PC-9 (cell line): ENCODE measurements at regions not wholly inside any gene's neighbourhood (a gene's known extent, or its start where the extent isn't known, plus 50 kb on each side); places are given as distances from the start of the nearest gene placed in this dataset.

Experiments used
- BruUV-seq: library from RNA; stranded (reverse); fragments of 400-500 nt; replicated peaks from 2 replicates; lab custom pipeline; 2021; lab: Mats Ljungman, UMichigan
- CTCF ChIA-PET: fragments of 300-600 bp; sonication (Branson Sonifier 250); formaldehyde crosslinking; loops from one replicate; lab custom pipeline; 2022; ENCODE audit warnings: antibody characterized with exemption; lab: Charles Lee
- POLR2A ChIA-PET: fragments of 300-600 bp; sonication (Branson Sonifier 250); formaldehyde crosslinking; loops from one replicate; lab custom pipeline; 2022; ENCODE audit warnings: antibody characterized with exemption; ENCODE audit not compliant: unreplicated experiment; lab: Charles Lee
- DNase-seq, 2 experiments: peaks; one replicate each; pipeline versions ENCODE4 v3.0.0 to v3.0.0-alpha.2; 2015 to 2022; ENCODE audit warnings: mixed read lengths in 1 of 2
- H2AFZ ChIP-seq: fragments of 200-600 bp; sonication (generic); 2 replicates; pipeline ENCODE4 v1.8.1; 2017; ENCODE audit warnings: antibody characterized with exemption
- H3F3A ChIP-seq: fragments of 200-600 bp; sonication (generic); 2 replicates; pipeline ENCODE4 v1.8.1; 2017; ENCODE audit warnings: antibody characterized with exemption, mild to moderate bottlenecking, low read depth; ENCODE audit not compliant: insufficient read depth
- H3K27ac ChIP-seq: fragments of 200-600 bp; sonication (generic); 2 replicates; pipeline ENCODE4 v1.6.1; 2016; ENCODE audit warnings: mixed run types
- H3K27me3 ChIP-seq: fragments of 200-600 bp; sonication (generic); 2 replicates; pipeline ENCODE4 v1.6.1; 2016; ENCODE audit warnings: low read depth, mixed run types; ENCODE audit not compliant: insufficient read depth
- H3K36me3 ChIP-seq: fragments of 200-600 bp; sonication (generic); 2 replicates; pipeline ENCODE4 v1.6.1; 2016; ENCODE audit warnings: low read depth, mixed run types
- H3K4me1 ChIP-seq: fragments of 200-600 bp; sonication (generic); replicated peaks from 2 replicates; pipeline ENCODE4 v1.6.1; 2016; ENCODE audit warnings: mixed run types; ENCODE audit not compliant: insufficient read depth
- H3K4me2 ChIP-seq: fragments of 200-600 bp; sonication (generic); 2 replicates; pipeline ENCODE4 v1.6.1; 2017; ENCODE audit warnings: mixed run types
- H3K4me3 ChIP-seq: fragments of 200-600 bp; sonication (generic); 2 replicates; pipeline ENCODE4 v1.6.1; 2016; ENCODE audit warnings: mixed run types
- H3K79me2 ChIP-seq: fragments of 200-600 bp; sonication (generic); 2 replicates; pipeline ENCODE4 v1.6.1; 2017; ENCODE audit warnings: low read depth, mixed run types
- H3K9me2 ChIP-seq: fragments of 200-600 bp; sonication (generic); 2 replicates; pipeline ENCODE4 v1.8.1; 2017; ENCODE audit warnings: mild to moderate bottlenecking; ENCODE audit not compliant: insufficient read depth
- H3K9me3 ChIP-seq: fragments of 200-600 bp; sonication (generic); 2 replicates; pipeline ENCODE4 v1.8.1; 2016; ENCODE audit warnings: low read depth; ENCODE audit not compliant: insufficient read depth
- H4K20me1 ChIP-seq: fragments of 200-600 bp; sonication (generic); 2 replicates; pipeline ENCODE4 v1.8.1; 2017; ENCODE audit not compliant: insufficient read depth
- EZH2 ChIP-seq: fragments of 200-600 bp; sonication (generic); IDR thresholded peaks from 2 replicates; pipeline ENCODE4 v1.8.0; 2017; ENCODE audit warnings: antibody characterized with exemption, low read depth
- intact Hi-C: fragments of 100-400 bp; cut with micrococcal nuclease; formaldehyde crosslinking; loops from one replicate; pipeline ENCODE4 v1.10.0; 2022; ENCODE audit not compliant: unreplicated experiment
- TF ChIP-seq, protein P1 (sequence below): fragments of 200-600 bp; sonication (generic); conservative IDR thresholded peaks from 2 replicates; pipeline ENCODE4 v1.6.1; 2017; ENCODE audit warnings: mixed run types, antibody characterized with exemption, mild to moderate bottlenecking, moderate library complexity

DNA sequence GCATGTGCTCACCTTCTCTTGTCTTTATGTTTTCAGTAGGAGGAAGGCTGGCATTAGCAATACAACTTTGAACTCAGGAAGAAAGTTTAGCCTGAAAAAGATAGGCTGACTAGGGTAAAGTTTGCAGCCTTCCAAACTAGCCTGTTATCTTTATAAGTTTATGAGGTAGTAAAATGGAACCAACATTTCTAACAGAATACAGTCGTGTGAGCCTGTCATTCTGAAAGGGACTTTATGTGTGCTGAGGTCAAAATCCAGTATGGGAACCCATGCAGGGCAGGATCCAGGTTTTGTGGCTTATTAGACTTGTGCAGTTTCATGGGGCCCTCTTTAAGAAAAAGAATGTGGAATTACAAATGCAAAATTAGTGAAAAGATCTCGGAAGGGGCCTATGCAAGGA, 201.0 kb upstream of the PRPS1L1 start:
- Histone ChIP-seq H3K27me3 (no peaks in the 10 kb centered on the region), H3K36me3 (no peaks in the 10 kb centered on the region), H3K4me2 (no peak overlapping the region), H3K4me3 (no peak overlapping the region), H3K9me3 (no peaks in the 10 kb centered on the region), H3K79me2 (no peaks in the 10 kb centered on the region), H4K20me1 (no peaks in the 10 kb centered on the region), H3K4me1 (no peaks in the 10 kb centered on the region), H3F3A (no peaks in the 10 kb centered on the region), H2AFZ (no peak overlapping the region), H3K27ac (no peak overlapping the region), H3K9me2 (no peaks in the 10 kb centered on the region)
- no peak for TF ChIP-seq EZH2
- DNase-seq: no peak
- intact Hi-C loops: no loop called here
- no TSS peak for BruUV-seq
- CTCF ChIA-PET: no interaction called here
- POLR2A ChIA-PET: no interaction called here

GRCh38 chr7:18230271-18230670, 202.6 kb upstream of the PRPS1L1 start:
- intact Hi-C loops: no loop called here
- BruUV-seq: no TSS peak
- H2AFZ ChIP-seq: no peak overlapping the region
- TF ChIP-seq, protein P1, sequence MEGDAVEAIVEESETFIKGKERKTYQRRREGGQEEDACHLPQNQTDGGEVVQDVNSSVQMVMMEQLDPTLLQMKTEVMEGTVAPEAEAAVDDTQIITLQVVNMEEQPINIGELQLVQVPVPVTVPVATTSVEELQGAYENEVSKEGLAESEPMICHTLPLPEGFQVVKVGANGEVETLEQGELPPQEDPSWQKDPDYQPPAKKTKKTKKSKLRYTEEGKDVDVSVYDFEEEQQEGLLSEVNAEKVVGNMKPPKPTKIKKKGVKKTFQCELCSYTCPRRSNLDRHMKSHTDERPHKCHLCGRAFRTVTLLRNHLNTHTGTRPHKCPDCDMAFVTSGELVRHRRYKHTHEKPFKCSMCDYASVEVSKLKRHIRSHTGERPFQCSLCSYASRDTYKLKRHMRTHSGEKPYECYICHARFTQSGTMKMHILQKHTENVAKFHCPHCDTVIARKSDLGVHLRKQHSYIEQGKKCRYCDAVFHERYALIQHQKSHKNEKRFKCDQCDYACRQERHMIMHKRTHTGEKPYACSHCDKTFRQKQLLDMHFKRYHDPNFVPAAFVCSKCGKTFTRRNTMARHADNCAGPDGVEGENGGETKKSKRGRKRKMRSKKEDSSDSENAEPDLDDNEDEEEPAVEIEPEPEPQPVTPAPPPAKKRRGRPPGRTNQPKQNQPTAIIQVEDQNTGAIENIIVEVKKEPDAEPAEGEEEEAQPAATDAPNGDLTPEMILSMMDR: no peak
- no peak for TF ChIP-seq EZH2
- H3K4me1 ChIP-seq: no peaks in the 10 kb centered on the region
- DNase-seq: no peak
- ChIA-PET POLR2A (no interaction called here), CTCF (no interaction called here)
- no peaks in the 10 kb centered on the region for H3K9me3 ChIP-seq
- no peak overlapping the region for H3K4me3 ChIP-seq
- no peak overlapping the region for H3K27ac ChIP-seq
- no peaks in the 10 kb centered on the region for H3K27me3 ChIP-seq
- H4K20me1 ChIP-seq: no peaks in the 10 kb centered on the region
- no peak overlapping the region for H3K4me2 ChIP-seq
- no peaks in the 10 kb centered on the region for H3F3A ChIP-seq
- no peaks in the 10 kb centered on the region for H3K9me2 ChIP-seq
- no peaks in the 10 kb centered on the region for H3K36me3 ChIP-seq
- no peaks in the 10 kb centered on the region for H3K79me2 ChIP-seq

DNA sequence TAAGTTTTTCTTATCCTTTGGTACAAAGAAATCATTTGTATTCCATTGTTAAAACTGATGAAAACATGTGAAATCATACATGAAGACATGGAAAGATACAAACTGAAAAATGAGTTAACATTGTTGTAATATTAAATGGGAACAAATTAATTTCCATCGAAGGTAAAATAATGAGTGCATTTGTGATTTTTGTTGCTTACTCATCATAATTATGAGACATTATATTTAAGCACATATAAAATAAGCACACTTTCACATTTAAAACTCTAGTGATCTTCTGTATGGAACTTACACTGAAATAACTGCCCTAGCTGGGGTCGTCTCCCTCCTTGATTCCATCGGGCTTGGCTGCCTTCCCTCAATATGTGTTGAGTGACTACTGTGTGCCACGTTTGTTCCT, 204.2 kb upstream of the PRPS1L1 start:
- POLR2A ChIA-PET: no interaction called here
- H3F3A ChIP-seq: no peaks in the 10 kb centered on the region
- intact Hi-C loops: no loop called here
- H3K4me1 ChIP-seq: no peaks in the 10 kb centered on the region
- H3K9me2 ChIP-seq: no peaks in the 10 kb centered on the region
- CTCF ChIA-PET: interaction anchor here (0.6 to 0.7 kb wide), 2 partner anchors 24 to 30 kb away, joined by 3 to 16 read pairs; no protein-coding TSS in a partner anchor
- H3K27me3 ChIP-seq: no peaks in the 10 kb centered on the region
- no peaks in the 10 kb centered on the region for H3K79me2 ChIP-seq
- DNase-seq: no peak
- H3K9me3 ChIP-seq: no peaks in the 10 kb centered on the region
- no TSS peak for BruUV-seq
- TF ChIP-seq EZH2: no peak
- TF ChIP-seq, protein P1: no peak
- H3K27ac ChIP-seq: no peak overlapping the region
- H3K36me3 ChIP-seq: no peaks in the 10 kb centered on the region
- no peak overlapping the region for H3K4me2 ChIP-seq
- H2AFZ ChIP-seq: peak overlapping the region; percentile 5; the same call in 1 of the 2 replicates
- H4K20me1 ChIP-seq: no peaks in the 10 kb centered on the region
- H3K4me3 ChIP-seq: no peak overlapping the region

DNA sequence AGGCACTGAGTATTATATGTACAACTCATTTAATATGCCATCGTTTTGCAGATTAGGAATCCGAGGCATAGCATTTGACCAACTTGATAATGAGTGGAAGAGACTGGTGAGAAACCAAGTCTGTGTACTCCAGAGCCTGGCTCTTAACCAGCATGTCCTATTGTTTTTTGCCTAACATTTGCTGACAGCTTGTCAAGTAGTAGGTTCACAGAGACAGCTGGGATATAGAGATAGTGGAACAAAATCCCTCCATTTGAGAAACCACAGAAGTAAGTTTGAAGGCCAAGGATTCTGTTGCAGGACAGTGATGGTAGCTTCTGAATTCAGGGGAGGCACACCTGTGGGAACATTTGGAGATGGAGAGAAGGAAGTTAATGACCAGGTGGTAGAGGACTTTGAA, 206.9 kb upstream of the PRPS1L1 start:
- intact Hi-C loops: no loop called here
- CTCF ChIA-PET: no interaction called here
- no TSS peak for BruUV-seq

More for the DNA sequence above, 206.9 kb upstream of the PRPS1L1 start:
- Histone ChIP-seq H3K9me3 (no peaks in the 10 kb centered on the region), H2AFZ (no peak overlapping the region), H3F3A (no peaks in the 10 kb centered on the region), H4K20me1 (no peaks in the 10 kb centered on the region), H3K27me3 (no peaks in the 10 kb centered on the region), H3K36me3 (no peaks in the 10 kb centered on the region), H3K4me3 (no peak overlapping the region), H3K27ac (no peak overlapping the region), H3K4me2 (no peak overlapping the region), H3K79me2 (no peaks in the 10 kb centered on the region), H3K9me2 (no peaks in the 10 kb centered on the region), H3K4me1 (no peaks in the 10 kb centered on the region)
- no peak for DNase-seq
- POLR2A ChIA-PET: no interaction called here
- TF ChIP-seq, protein P1: no peak
- no peak for TF ChIP-seq EZH2
